ENCODE measurements at regions not wholly inside any gene's neighbourhood (a gene's known extent, or its start where the extent isn't known, plus 50 kb on each side); places are given as distances from the start of the nearest gene placed in this dataset.
"Not testable (repeated sequence)": the region's sequence is repeated elsewhere in the genome, so short reads cannot be mapped to it uniquely, and the experiment has no call there.

DNA sequence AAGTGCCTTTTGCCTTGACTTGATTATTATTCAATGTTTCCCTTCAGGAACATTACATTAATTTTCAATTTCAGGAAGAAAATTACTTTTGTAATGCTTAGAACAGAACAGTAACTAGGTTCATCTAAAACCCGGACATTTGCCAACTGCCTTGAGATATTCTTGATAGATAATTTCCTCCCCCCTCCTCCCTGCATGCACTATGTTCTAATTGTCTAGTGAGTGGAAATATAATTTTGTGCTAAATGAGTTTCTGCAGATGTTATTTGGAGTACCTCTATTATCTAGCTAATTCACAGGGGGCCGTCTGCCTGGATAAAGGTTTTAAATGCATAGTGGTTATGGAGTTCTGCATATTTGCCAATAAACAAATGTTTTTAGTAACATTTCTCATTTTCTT, 200.3 kb upstream of the SLC39A10 start:
- no peak for DNase-seq

GRCh38 chr2:195451160-195451559, 205.9 kb upstream of the SLC39A10 start:
- no peak for DNase-seq

DNA sequence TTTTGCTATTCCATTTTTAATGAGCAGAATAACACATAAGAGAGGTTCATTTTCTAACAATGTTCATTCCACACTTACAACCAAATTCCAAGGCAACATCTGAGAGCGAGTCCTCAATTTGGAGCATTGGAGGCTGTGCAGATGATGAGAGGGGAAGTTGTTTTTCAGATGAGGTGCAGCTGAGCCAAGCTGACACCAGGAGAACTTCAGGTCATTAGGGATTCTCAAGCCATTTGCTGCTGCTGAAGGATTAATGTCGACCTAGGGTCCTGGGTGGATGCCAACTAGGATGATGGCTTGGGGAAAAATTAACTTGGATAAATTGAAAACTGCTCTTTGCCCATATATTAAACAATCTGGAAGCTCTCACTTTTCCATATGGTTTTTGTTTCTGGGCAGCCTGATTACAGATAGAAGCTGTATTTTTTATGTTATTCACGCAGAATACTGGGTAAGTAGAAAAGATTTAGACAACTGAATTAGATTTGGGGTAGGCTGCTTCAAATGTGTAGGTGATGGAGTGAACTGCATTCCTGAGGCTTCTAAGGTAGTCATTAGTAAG, 206.4 kb upstream of the SLC39A10 start:
- no peak for DNase-seq

- no peak for DNase-seq
Observed at GRCh38 chr2:195447323-195447975, 209.6 kb upstream of the SLC39A10 start.

DNA sequence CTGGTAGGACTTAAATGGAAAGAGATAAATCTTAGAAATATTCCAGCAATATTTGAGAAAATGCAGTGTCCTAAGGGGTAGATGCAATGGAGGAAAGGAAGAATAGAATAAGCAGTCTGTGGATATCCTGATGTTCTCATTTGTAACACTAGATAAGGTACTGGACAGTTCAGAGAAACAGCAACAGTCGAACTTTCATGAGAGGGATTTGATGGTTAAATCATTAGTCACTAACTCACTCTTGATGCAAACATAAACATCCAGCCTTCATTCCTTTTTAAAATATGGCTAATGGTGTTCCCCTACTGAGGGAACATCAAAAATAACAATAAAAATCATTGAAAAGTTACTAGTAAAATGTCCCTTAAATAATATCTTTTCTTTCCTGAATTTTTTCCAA, 211.4 kb upstream of the SLC39A10 start:
- DNase-seq = no peak

DNA sequence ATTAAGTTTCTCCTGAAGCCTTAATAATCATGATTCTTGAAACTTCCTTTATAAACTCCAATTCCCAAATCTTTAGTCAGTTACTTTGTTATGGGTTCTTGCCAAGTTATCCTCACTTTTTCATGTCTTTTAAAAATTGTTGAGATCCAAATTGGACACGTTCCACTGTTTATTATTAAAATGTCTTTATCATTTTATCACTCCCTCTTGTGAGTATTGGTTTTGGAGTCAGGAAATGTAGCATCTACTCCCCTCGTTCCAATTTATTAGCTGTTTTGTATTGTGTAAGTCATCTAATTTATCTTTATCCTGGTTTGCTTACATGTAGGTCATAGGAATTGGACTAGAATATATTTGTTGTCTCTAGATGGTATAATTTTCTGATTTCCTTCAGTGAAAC, 213.1 kb upstream of the SLC39A10 start:
- no peak for DNase-seq

DNA sequence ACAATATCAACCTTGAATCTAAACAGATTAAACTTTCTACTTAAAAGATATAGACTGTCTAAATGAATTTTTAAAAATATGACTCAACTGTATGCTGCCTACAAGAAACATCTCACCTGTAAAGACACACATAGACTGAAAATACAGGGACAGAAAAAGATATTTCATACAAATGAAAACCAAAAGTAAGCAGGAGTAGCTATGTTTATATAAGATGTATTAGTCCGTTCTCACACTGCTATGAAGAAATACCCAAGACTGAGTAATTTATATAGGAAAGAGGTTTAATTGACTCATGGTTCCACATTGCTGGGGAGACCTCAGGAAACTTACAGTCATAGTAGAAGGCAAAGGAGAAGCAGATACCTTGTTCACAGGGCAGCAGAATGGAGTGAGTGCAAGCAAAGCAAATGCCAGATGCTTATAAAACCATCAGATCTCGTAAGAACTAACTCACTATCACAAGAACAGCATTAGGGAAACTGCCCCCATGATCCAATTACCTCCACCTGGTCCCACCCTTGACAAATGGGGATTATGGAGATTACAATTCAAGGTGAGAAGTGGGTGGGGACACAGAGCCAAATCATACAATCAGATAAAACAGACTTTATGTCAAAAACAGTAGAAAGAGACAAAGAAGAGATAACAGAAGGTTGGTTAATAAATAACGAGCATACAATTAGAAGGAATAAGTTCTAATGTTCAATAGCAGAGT, 214.4 kb upstream of the SLC39A10 start:
- DNase-seq = no peak

GRCh38 chr2:195438692-195439091, 218.3 kb upstream of the SLC39A10 start:
- DNase-seq = no peak

- DNase-seq = no peak
Observed at GRCh38 chr2:195437521-195437920, 219.5 kb upstream of the SLC39A10 start.

- DNase-seq = no peak
Observed at GRCh38 chr2:195434346-195434745, 222.7 kb upstream of the SLC39A10 start.

DNA sequence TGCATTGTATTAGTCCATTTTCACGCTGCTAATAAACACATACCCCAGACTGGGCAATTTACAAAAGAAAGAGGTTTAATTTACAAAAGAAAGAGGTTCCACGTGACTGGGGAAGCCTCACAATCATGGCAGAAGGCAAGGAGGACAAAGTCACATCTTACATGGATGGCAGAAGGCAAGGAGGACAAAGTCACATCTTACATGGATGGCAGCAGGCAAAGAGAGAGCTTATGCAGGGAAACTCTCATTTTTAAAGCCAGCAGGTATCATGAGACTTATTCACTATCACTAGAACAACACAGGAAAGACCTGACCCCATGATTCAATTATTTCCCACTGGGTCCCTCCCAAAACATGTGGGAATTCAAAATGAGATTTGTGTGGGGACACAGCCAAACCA, 223.3 kb upstream of the SLC39A10 start:
- DNase-seq = not testable (repeated sequence)

DNA sequence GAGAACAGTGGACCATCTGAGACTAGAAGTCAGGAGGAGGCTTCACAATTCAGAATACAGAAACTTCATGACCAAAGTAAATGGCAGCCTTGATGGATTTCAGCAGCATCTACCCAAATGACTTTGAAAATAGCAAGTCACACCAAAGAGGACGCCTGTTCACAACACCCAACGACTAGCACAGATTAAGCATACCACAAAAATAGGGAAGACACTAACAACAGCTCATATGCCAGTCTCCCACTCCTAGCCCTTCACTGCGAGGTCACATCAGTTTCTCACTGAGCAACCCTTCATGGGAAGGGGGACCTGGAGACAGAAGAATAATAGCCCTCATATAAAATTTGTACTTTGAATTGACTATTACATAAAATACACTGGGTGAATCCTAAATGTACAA, 228.4 kb upstream of the SLC39A10 start:
- no peak for DNase-seq

- DNase-seq = no peak
Observed at GRCh38 chr2:195425328-195425727, 231.7 kb upstream of the SLC39A10 start.

DNA sequence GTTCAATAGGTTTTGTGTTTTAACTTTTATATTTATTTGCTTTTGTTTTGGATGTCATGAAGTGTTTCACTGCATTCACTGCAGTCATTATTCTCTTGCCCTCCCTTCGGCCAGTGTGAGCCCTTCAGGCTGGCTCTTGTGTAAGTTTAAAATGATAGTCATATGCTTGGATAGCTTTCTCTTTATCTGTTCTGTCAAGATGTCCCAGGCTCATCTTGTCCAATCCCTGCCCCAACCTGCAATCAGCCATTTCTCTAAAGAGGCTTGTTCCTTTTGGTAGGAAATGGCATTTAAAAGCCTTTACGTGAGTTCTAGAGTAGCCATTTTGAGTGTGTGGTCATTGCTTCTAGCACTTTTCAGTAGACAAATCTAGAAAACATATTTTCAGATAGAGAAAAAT, 238.0 kb upstream of the SLC39A10 start:
- no peak for DNase-seq

DNA sequence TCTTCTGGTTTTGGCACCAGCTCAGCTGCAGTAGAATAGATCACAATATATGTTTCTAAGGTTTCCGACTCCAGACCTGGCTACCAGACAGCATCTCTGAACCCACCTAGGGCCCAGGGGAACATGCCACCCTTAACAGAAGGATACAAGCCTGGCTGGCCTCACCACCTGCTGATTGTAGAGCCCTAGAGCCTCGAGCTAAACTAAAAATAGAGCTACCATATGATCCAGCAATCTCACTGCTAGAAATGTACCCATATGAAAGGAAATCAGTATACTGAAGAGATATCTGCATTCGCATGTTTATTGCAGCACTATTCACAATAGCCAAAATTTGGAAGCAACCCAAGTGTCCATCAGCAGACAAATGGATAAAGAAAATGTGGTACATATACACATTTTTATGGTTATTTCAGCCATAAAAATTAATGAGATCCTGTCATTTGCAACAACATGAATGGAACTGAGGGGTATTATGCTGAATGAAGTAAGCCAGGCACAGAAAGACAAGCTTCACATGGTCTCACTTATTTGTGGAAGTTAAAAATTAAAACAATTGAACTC, 242.4 kb upstream of the SLC39A10 start:
- DNase-seq = peak; percentile 93

DNA sequence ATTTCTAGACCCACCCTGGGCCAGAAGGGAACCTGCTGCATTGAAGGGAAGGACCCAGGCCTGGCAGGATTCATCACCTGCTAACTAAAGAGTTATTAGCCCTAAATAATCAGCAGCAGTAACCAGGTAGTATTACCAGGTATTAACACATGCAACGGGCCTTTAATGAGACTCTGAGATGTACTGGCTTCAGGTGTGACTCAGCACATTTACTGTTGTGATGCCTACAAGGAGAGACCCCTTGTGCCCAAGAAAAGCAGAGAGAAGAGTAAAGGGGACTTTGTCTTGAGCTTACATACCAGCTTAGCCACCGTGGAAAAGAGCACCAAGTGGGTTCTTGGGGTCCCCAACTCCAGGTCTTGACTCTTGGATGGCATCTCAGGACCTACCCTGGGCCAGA, 243.1 kb upstream of the SLC39A10 start:
- DNase-seq = no peak

- no peak for DNase-seq
Observed at GRCh38 chr2:195413422-195413821, 243.6 kb upstream of the SLC39A10 start.

DNA sequence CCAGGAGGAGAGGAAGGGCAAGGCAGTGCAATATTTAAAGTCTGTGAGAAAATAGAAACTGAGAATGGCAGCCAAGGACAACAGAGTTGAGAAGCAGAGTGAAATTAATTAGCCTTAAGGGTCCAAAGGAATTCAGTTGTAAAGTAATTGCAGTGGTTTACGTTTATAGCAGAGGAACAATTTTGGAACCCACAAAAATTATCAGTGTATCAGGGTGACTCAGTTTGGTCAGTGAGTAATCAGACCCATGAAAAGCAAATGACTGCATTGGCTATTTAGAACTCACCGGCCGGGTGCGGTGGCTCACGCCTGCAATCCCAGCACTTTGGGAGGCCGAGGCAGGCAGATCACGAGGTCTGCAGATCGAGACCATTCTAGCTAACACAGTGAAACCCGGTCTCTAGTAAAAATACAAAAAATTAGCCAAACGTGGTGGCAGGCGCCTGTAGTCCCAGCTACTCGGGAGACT, 245.8 kb upstream of the SLC39A10 start:
- no peak for DNase-seq

- no peak for DNase-seq
Observed at GRCh38 chr2:195410074-195410671, 246.9 kb upstream of the SLC39A10 start.

DNA sequence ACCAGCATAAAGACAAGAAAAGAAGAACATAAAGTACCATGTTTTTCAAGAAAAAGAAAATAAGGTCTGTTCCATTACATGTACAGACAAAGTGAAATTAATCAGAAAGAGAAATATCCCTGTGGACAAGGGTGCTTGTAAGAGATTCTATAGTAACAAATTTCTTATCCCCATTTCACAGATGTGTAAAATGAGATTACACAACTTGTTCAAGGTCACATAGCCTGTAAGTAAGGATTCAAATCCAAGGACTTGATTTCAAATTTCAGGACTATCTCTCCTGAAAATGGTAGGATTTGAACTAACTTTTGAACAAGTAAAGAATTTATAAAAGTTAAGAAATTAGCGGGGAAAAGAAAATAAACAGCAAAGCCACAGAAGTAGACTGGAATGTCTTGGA, 248.2 kb upstream of the SLC39A10 start:
- DNase-seq = no peak

- no peak for DNase-seq
Observed at GRCh38 chr2:195408196-195408595, 248.8 kb upstream of the SLC39A10 start.

GRCh38 chr2:195407783-195408182, 249.2 kb upstream of the SLC39A10 start:
- no peak for DNase-seq

DNA sequence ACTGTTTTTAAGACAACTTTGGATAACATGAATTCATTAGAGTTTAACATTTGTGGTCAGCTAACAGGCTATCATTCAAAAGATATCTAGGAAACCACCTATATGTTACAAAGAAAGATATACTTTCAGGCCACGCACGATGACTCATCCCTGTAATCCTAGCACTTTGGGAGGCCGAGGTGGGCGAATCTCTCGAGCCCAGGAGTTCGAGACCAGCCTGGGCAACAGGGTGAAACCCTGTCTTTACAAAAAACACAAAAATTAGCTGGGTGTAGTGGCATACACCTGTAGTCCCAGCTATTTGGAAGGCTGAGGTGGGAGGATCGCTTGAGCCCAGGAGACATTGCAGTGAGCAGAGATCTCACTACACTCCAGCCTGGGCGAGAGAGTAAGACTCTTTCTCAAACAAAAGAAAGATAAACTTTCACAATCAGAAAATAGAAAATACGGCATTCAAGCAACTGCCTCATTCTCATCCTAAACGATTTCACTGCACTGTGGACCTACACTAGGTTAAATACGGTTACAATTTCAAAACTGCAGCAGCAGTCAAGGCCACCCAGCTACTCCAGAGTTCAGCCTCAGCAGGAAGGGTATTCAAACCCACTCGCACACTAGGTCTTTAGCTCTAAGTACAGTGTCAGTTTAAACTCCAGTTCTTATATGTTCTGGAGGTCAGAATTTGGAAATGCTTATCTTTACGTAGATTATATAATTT, 250.0 kb upstream of the SLC39A10 start:
- DNase-seq = no peak
